Prostate gland (tissue), 2 donors: ENCODE measurements at regions not wholly inside any gene's neighbourhood (a gene's known extent, or its start where the extent isn't known, plus 50 kb on each side); places are given as distances from the start of the nearest gene placed in this dataset.

Experiments
- CTCF ChIP-seq, 4 experiments: fragments of 200-600 bp in 2 of 4; fragments of 450-650 bp in 2 of 4; sonication (generic) in 2 of 4; IDR thresholded peaks; 1 replicate in 3 of 4; 2 replicates in 1 of 4; pipeline ENCODE4 v1.5.1; 2016 to 2019; ENCODE audit warnings: antibody characterized with exemption in 4 of 4, mild to moderate bottlenecking in 2 of 4, moderate library complexity in 2 of 4
- POLR2A ChIP-seq: fragments of 450-650 bp; IDR thresholded peaks from one replicate; pipeline ENCODE4 v1.6.1; 2016; ENCODE audit warnings: antibody characterized with exemption, mild to moderate bottlenecking

DNA sequence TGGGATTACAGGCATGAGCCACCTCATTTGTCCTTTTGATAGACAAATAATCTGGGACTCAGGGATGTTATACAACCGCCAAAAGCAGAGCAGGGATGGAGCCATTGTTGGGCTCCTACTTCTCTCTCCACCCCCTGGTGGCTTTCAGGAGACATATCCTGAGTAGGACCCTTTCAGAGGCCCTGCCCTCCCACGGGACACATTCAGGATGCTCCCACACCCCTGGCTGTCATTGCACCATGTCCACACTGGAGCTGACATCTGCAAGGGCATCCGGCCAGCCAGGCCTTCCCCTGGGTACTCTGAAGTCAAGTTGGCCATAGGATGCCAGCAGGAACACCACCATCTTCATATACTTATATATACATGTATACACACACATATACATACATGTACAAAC is 181.8 kb downstream of the SYK start:
- TF ChIP-seq POLR2A (no peak), CTCF (IDR thresholded peaks at IDR 0.05) (no peak)
